GM13977 (cell line): ENCODE measurements at regions not wholly inside any gene's neighbourhood (a gene's known extent, or its start where the extent isn't known, plus 50 kb on each side); places are given as distances from the start of the nearest gene placed in this dataset.

Experiments
- DNase-seq: peaks from one replicate; pipeline ENCODE4 v3.0.0; 2012; ENCODE audit warnings: low spot score
- CTCF ChIP-seq: IDR thresholded peaks from 2 replicates; pipeline ENCODE4 v1.5.1; 2012; ENCODE audit warnings: mild to moderate bottlenecking, control low read depth; ENCODE audit not compliant: insufficient read depth; ENCODE audit errors: extremely low read depth, missing control alignments
- in situ Hi-C: fragments of 300-500 bp; cut with MboI; formaldehyde crosslinking; loops from one replicate; pipeline ENCODE4 v1.12.0; 2022; ENCODE audit warnings: low sequenced_read_pairs, low pct_unique_long_range_greater_than_20kb, mixed read lengths, inconsistent platforms; ENCODE audit not compliant: unreplicated experiment

GRCh38 chr7:133132906-133133305, 51.0 kb upstream of the CHCHD3 start:
- in situ Hi-C loops: no loop called here
- TF ChIP-seq CTCF: no peak
- no peak for DNase-seq

GRCh38 chr7:133134810-133135209, 52.9 kb upstream of the CHCHD3 start:
- in situ Hi-C loops: no loop called here
- no peak for DNase-seq

GRCh38 chr7:133135451-133135850, 53.6 kb upstream of the CHCHD3 start:
- DNase-seq: no peak
- TF ChIP-seq CTCF: no peak
- in situ Hi-C loops: no loop called here

More at GRCh38 chr7:133134810-133135209, 52.9 kb upstream of the CHCHD3 start:
- no peak for TF ChIP-seq CTCF

GRCh38 chr7:133139350-133139749, 57.5 kb upstream of the CHCHD3 start:
- in situ Hi-C loops: no loop called here
- peak; percentile 30 for TF ChIP-seq CTCF
- no peak for DNase-seq

- in situ Hi-C loops: no loop called here
- no peak for TF ChIP-seq CTCF
- no peak for DNase-seq
Observed at GRCh38 chr7:133139801-133140200, 57.9 kb upstream of the CHCHD3 start.

GRCh38 chr7:133140994-133141595, 59.2 kb upstream of the CHCHD3 start:
- in situ Hi-C loops: no loop called here
- no peak for DNase-seq
- TF ChIP-seq CTCF: no peak
